ENCODE measurements at regions not wholly inside any gene's neighbourhood (a gene's known extent, or its start where the extent isn't known, plus 50 kb on each side); places are given as distances from the start of the nearest gene placed in this dataset.

- no peak for TF ChIP-seq ZNF121 (tag by site-specific recombination; IDR thresholded peaks at IDR 0.05)
- TF ChIP-seq ZNF302 (tag by site-specific recombination; IDR thresholded peaks at IDR 0.05; ENCODE audit: low read depth): no peak
- no peak for TF ChIP-seq ZNF19 (tag by site-specific recombination; IDR thresholded peaks at IDR 0.05; ENCODE audit: low read depth)
- TF ChIP-seq ZNF549 (tag by site-specific recombination; IDR thresholded peaks at IDR 0.05): no peak
- no peak for TF ChIP-seq CTCF (tag by site-specific recombination; IDR thresholded peaks at IDR 0.05)
Measured at GRCh38 chr10:71065659-71066058, 146.7 kb upstream of the UNC5B start.

Measured in HEK293 (cell line).